ENCODE measurements at regions not wholly inside any gene's neighbourhood (a gene's known extent, or its start where the extent isn't known, plus 50 kb on each side); places are given as distances from the start of the nearest gene placed in this dataset.

- WGBS, 2 experiments (ENCODE audit: extremely low coverage in 2 of 2, insufficient read length in 1 of 2): no CpG with 5 or more reads among the region's 2 CpGs
- Histone ChIP-seq H3K36me3 (ENCODE audit: control insufficient read depth, insufficient read depth, low read length) (no peaks in the 10 kb centered on the region), H3K79me1 (ENCODE audit: low read depth in 1 of 2, low read length in 2 of 2) (no peaks in the 10 kb centered on the region)
Observed at GRCh38 chr3:21292971-21293370, 458.0 kb downstream of the ZNF385D start.

More at GRCh38 chr3:21292971-21293370, 458.0 kb downstream of the ZNF385D start:
- Histone ChIP-seq H2BK5ac (ENCODE audit: low read depth, low read length, poor library complexity, severe bottlenecking) (no peak overlapping the region), H2BK15ac (ENCODE audit: low read depth, low read length) (no peak overlapping the region), H3K9me1 (ENCODE audit: insufficient read depth, low read length) (no peaks in the 10 kb centered on the region), H3K4ac (ENCODE audit: low read depth, low read length) (no peak overlapping the region), H2BK20ac (ENCODE audit: low read depth, low read length) (no peak overlapping the region), H3K27ac (ENCODE audit: insufficient read depth, low read length) (no peak overlapping the region), H3K27me3 (ENCODE audit: control insufficient read depth, insufficient read depth, low read length) (no peaks in the 10 kb centered on the region), H4K20me1 (ENCODE audit: insufficient read depth, low read length) (no peaks in the 10 kb centered on the region), H2AK9ac (replicated peaks; ENCODE audit: low read depth, low read length, poor library complexity) (no peak overlapping the region), H3K14ac (replicated peaks; ENCODE audit: low read depth, low read length) (no peak overlapping the region), H3K18ac (ENCODE audit: low read depth, low read length) (no peak overlapping the region), H3K4me3 (ENCODE audit: insufficient read depth, low read depth, low read length) (no peak overlapping the region), H3K9me3 (ENCODE audit: control insufficient read depth, insufficient read depth, low read length) (no peaks in the 10 kb centered on the region; the same call in none of the 2 replicates), H3K9ac (ENCODE audit: low read depth, low read length) (no peak overlapping the region), H2AFZ (replicated peaks; ENCODE audit: low read length, poor library complexity) (no peak overlapping the region), H4K8ac (ENCODE audit: low read depth in 2 of 2, low read length in 2 of 2) (no peak overlapping the region), H2BK120ac (ENCODE audit: low read depth, low read length) (no peak overlapping the region), H3K4me1 (ENCODE audit: control insufficient read depth, insufficient read depth, low read length) (no peaks in the 10 kb centered on the region), H2AK5ac (ENCODE audit: low read depth, low read length) (no peak overlapping the region), H4K91ac (ENCODE audit: insufficient read depth, low read depth, low read length) (no peak overlapping the region), H3K23ac (ENCODE audit: low read depth, low read length) (no peak overlapping the region), H3K56ac (ENCODE audit: extremely low read depth, insufficient read depth, low read length) (no peak overlapping the region), H4K5ac (ENCODE audit: low read depth, low read length) (no peak overlapping the region), H3K4me2 (ENCODE audit: low read depth, low read length) (no peak overlapping the region)
- DNase-seq (no peak), ATAC-seq (ENCODE audit: low read depth) (no peak)
- in situ Hi-C loops (cut with MboI; ENCODE audit: low sequenced_read_pairs) (no loop called here), intact Hi-C loops (cut with micrococcal nuclease) (no loop called here), dilution Hi-C loops (cut with HindIII; ENCODE audit: low sequenced_read_pairs, unreplicated experiment) (no loop called here)
- ChIA-PET CTCF (no interaction called here), POLR2A (ENCODE audit: unreplicated experiment) (no interaction called here)
- BruUV-seq (replicated peaks): no TSS peak
- TF ChIP-seq RFX5 (IDR thresholded peaks at IDR 0.05; ENCODE audit: low read depth, low read length) (no peak), USF2 (IDR thresholded peaks at IDR 0.05; ENCODE audit: low read depth, low read length) (no peak), MXI1 (IDR thresholded peaks at IDR 0.05; ENCODE audit: borderline replicate concordance, low read depth, low read length) (no peak), RAD21 (IDR thresholded peaks at IDR 0.05; ENCODE audit: low read length) (no peak), RCOR1 (IDR thresholded peaks at IDR 0.05; ENCODE audit: insufficient replicate concordance, low read length) (no peak), ELK1 (IDR thresholded peaks at IDR 0.05; ENCODE audit: borderline replicate concordance, low read depth, low read length) (no peak), POLR2A (IDR thresholded peaks at IDR 0.05; ENCODE audit: low read depth, low read length) (no peak), CEBPB (IDR thresholded peaks at IDR 0.05; ENCODE audit: low read depth, low read length) (no peak), NFE2L2 (IDR thresholded peaks at IDR 0.05; ENCODE audit: low read depth, low read length) (no peak), CHD1 (IDR thresholded peaks at IDR 0.05; ENCODE audit: low read depth, low read length) (no peak), CTCF (conservative IDR thresholded peaks at IDR 0.05; ENCODE audit: low read depth, low read length) (no peak), SMC3 (IDR thresholded peaks at IDR 0.05; ENCODE audit: low read depth, low read length) (no peak), MAFK (IDR thresholded peaks at IDR 0.05; ENCODE audit: low read depth, low read length) (no peak), FOS (IDR thresholded peaks at IDR 0.05; ENCODE audit: low read depth, low read length) (no peak), BHLHE40 (IDR thresholded peaks at IDR 0.05; ENCODE audit: low read depth, low read length) (no peak)
